Ovary (tissue), 7 donors: ENCODE measurements at regions not wholly inside any gene's neighbourhood (a gene's known extent, or its start where the extent isn't known, plus 50 kb on each side); places are given as distances from the start of the nearest gene placed in this dataset.
"Not testable (repeated sequence)": the region's sequence is repeated elsewhere in the genome, so short reads cannot be mapped to it uniquely, and the experiment has no call there.

Experiments
- DNase-seq, 5 donors: peaks; one replicate each; pipeline ENCODE4 v3.0.0-alpha.2; 2019 to 2020
- H3K27ac ChIP-seq, 2 donors: fragments of 200-600 bp; one replicate each; pipeline versions ENCODE4 v1.5.1 to v1.8.0; 2019 to 2022
- H3K27me3 ChIP-seq: fragments of 200-600 bp; one replicate; pipeline ENCODE4 v1.8.0; 2022
- H3K36me3 ChIP-seq: fragments of 200-600 bp; sonication (generic); one replicate; pipeline ENCODE4 v1.5.1; 2019
- H3K4me1 ChIP-seq: one replicate; pipeline ENCODE4 v1.8.1; 2013; ENCODE audit warnings: mild to moderate bottlenecking, moderate library complexity; ENCODE audit not compliant: insufficient read depth
- H3K4me3 ChIP-seq: fragments of 200-600 bp; sonication (generic); one replicate; pipeline ENCODE4 v1.5.1; 2017
- H3K9me3 ChIP-seq, 2 donors: fragments of 200-600 bp in 1 of 2; sonication (generic) in 1 of 2; one replicate each; pipeline versions ENCODE4 v1.5.1 to v1.8.1; 2013 to 2019; ENCODE audit warnings: mild to moderate bottlenecking in 1 of 2, moderate library complexity in 1 of 2
- EP300 ChIP-seq: sonication (generic); formaldehyde crosslinking; IDR thresholded peaks from one replicate; pipeline ENCODE4 v1.6.1; 2017; ENCODE audit warnings: antibody characterized with exemption
- POLR2A ChIP-seq: fragments of 450-650 bp; IDR thresholded peaks from one replicate; pipeline ENCODE4 v1.6.1; 2017; ENCODE audit warnings: antibody characterized with exemption, mild to moderate bottlenecking, moderate library complexity
- whole genome bisulfite sequencing, 3 donors: extraction: QIAGEN DNeasy Blood & Tissue Kit in 1 of 3; methylation state at CpG; one replicate each; pipeline versions ENCODE4 v1.1.5 to v1.1.7; 2013 to 2017; 5-methylcytosine and 5-hydroxymethylcytosine counted together
- intact Hi-C, 4 donors: fragments of 100-400 bp; cut with DNase I; formaldehyde crosslinking; loops; one replicate each; pipeline versions ENCODE4 v1.11.0 to v1.15.1; 2022 to 2023
- TF ChIP-seq, protein P1 (sequence below), 3 donors: fragments of 450-650 bp in 2 of 3; fragments of 200-600 bp in 1 of 3; IDR thresholded peaks; one replicate each; pipeline versions ENCODE4 v1.5.1 to v1.8.0; 2016 to 2022; ENCODE audit warnings: antibody characterized with exemption in 3 of 3, mild to moderate bottlenecking in 1 of 3
- donor health status: DM: no; HTN: no; CAD: no; lungs with moderate emphysema.
- donor health status: DM: no; HTN: no; CAD: no.
- donor health status: Bipolar disorder and iron deficiency.
- donor health status: DM: no; HTN: no; CAD: no.
- donor health status: DM: yes; HTN: yes; CAD: no.

- H3K4me3 ChIP-seq, result no peak overlapping the region
- no peaks in the 10 kb centered on the region for H3K27me3 ChIP-seq
- DNase-seq, result no peak
- WGBS, 3 donors, result 86 to 90% (median 88%) methylated on average over 1 of the region's 1 CpG
- no peaks in the 10 kb centered on the region for H3K9me3 ChIP-seq
- H3K4me1 ChIP-seq, result no peaks in the 10 kb centered on the region
- no peak overlapping the region for H3K27ac ChIP-seq
- TF ChIP-seq POLR2A, result no peak
- TF ChIP-seq EP300, result no peak
- TF ChIP-seq, protein P1, sequence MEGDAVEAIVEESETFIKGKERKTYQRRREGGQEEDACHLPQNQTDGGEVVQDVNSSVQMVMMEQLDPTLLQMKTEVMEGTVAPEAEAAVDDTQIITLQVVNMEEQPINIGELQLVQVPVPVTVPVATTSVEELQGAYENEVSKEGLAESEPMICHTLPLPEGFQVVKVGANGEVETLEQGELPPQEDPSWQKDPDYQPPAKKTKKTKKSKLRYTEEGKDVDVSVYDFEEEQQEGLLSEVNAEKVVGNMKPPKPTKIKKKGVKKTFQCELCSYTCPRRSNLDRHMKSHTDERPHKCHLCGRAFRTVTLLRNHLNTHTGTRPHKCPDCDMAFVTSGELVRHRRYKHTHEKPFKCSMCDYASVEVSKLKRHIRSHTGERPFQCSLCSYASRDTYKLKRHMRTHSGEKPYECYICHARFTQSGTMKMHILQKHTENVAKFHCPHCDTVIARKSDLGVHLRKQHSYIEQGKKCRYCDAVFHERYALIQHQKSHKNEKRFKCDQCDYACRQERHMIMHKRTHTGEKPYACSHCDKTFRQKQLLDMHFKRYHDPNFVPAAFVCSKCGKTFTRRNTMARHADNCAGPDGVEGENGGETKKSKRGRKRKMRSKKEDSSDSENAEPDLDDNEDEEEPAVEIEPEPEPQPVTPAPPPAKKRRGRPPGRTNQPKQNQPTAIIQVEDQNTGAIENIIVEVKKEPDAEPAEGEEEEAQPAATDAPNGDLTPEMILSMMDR (IDR thresholded peaks at IDR 0.05), result no peak
- no peaks in the 10 kb centered on the region for H3K36me3 ChIP-seq
- intact Hi-C loops, result no loop called here
Measured at GRCh38 chr2:193845604-193846003, 1650.9 kb upstream of the TMEFF2 start.

- intact Hi-C loops, result no loop called here
- Histone ChIP-seq H3K4me1 (no peaks in the 10 kb centered on the region), H3K27me3 (no peaks in the 10 kb centered on the region), H3K27ac (no peak overlapping the region), H3K9me3 (no peaks in the 10 kb centered on the region), H3K4me3 (no peak overlapping the region), H3K36me3 (no peaks in the 10 kb centered on the region)
- no peak for DNase-seq
- WGBS, 3 donors, result 85 to 89% (median 88%) methylated on average over 3 of the region's 3 CpGs
- TF ChIP-seq EP300, result no peak
- TF ChIP-seq, protein P1 (IDR thresholded peaks at IDR 0.05), result no peak
- no peak for TF ChIP-seq POLR2A
Measured at GRCh38 chr2:193843675-193844074, 1648.9 kb upstream of the TMEFF2 start.

- Histone ChIP-seq H3K9me3 (no peaks in the 10 kb centered on the region), H3K4me1 (no peaks in the 10 kb centered on the region), H3K36me3 (no peaks in the 10 kb centered on the region), H3K27me3 (no peaks in the 10 kb centered on the region), H3K4me3 (no peak overlapping the region), H3K27ac (no peak overlapping the region)
- 42 to 48% (median 47%) methylated on average over 3 of the region's 3 CpGs for WGBS, 3 donors
- no peak for DNase-seq
- TF ChIP-seq, protein P1 (IDR thresholded peaks at IDR 0.05), result no peak
- TF ChIP-seq EP300, result no peak
- no peak for TF ChIP-seq POLR2A
- intact Hi-C loops, result no loop called here
Measured at GRCh38 chr2:193841384-193842150, 1646.8 kb upstream of the TMEFF2 start.

- no peaks in the 10 kb centered on the region for H3K27me3 ChIP-seq
- no peaks in the 10 kb centered on the region for H3K9me3 ChIP-seq
- TF ChIP-seq EP300, result no peak
- TF ChIP-seq, protein P1 (IDR thresholded peaks at IDR 0.05), result no peak
- no peak for TF ChIP-seq POLR2A
- DNase-seq, result no peak
- no peaks in the 10 kb centered on the region for H3K36me3 ChIP-seq
- H3K4me1 ChIP-seq, result no peaks in the 10 kb centered on the region
- intact Hi-C loops, result no loop called here
- no peak overlapping the region for H3K27ac ChIP-seq
- no peak overlapping the region for H3K4me3 ChIP-seq
Measured at GRCh38 chr2:193837111-193837738, 1642.5 kb upstream of the TMEFF2 start.

DNA sequence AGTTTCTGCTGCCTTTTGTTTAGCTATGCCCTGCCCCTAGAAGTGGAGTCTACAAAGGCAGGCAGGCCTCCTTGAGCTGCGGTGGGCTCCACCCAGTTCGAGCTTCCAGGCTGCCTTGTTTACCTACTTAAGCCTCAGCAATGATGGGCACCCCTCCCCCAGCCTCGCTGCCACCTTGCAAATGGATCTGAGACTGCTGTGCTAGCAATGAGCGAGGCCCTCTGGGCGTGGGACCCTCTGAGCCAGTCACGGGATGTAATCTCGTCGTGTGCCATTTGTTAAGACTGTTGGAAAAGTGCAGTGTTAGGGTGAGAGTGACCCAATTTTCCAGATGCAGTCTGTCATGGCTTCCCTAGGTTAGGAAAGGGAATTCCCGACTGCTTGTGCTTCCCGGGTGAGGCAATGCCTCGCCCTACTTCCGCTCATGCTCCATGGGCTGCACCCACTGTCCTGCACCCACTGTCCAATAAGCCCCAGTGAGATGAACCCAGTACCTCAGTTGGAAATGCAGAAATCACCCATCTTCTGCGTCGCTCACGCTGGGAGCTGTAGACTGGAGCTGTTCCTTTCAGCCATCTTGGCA is 1641.8 kb upstream of the TMEFF2 start:
- H3K4me3 ChIP-seq, H3K27ac ChIP-seq, H3K9me3 ChIP-seq, H3K36me3 ChIP-seq, H3K4me1 ChIP-seq, intact Hi-C loops, H3K27me3 ChIP-seq, DNase-seq: not testable (repeated sequence)
- 79 to 88% (median 84%) methylated on average over 15 of the region's 15 CpGs for WGBS, 3 donors

DNA sequence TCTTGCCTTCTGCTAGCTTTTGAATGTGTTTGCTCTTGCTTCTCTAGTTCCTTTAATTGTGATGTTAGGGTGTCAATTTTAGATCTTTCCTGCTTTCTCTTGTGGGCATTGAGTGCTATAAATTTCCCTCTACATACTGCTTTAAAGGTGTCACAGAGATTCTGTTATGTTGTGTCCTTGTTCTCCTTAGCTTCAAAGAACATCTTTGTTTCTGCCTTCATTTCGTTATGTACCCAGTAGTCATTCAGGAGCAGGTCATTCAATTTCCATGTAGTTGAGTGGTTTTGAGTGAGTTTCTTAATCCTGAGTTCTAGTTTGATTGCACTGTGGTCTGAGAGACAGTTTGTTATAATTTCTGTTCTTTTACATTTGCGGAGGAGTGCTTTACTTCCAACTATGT is 1639.2 kb upstream of the TMEFF2 start:
- H3K27me3 ChIP-seq, intact Hi-C loops, H3K4me1 ChIP-seq, H3K4me3 ChIP-seq, H3K27ac ChIP-seq, DNase-seq, H3K9me3 ChIP-seq, H3K36me3 ChIP-seq: not testable (repeated sequence)
- 38 to 71% (median 40%) methylated on average over 2 of the region's 2 CpGs for WGBS, 3 donors
